SH-SY5Y (cell line): ENCODE measurements at regions not wholly inside any gene's neighbourhood (a gene's known extent, or its start where the extent isn't known, plus 50 kb on each side); places are given as distances from the start of the nearest gene placed in this dataset.

Source experiments
- GATA2 ChIP-seq: IDR thresholded peaks from 2 replicates; pipeline ENCODE4 v1.6.1; 2011; ENCODE audit warnings: mild to moderate bottlenecking, low read depth, low read length
- GATA3 ChIP-seq: IDR thresholded peaks from 2 replicates; pipeline ENCODE4 v1.6.1; 2011; ENCODE audit warnings: low read depth, mild to moderate bottlenecking, low read length, moderate library complexity

DNA sequence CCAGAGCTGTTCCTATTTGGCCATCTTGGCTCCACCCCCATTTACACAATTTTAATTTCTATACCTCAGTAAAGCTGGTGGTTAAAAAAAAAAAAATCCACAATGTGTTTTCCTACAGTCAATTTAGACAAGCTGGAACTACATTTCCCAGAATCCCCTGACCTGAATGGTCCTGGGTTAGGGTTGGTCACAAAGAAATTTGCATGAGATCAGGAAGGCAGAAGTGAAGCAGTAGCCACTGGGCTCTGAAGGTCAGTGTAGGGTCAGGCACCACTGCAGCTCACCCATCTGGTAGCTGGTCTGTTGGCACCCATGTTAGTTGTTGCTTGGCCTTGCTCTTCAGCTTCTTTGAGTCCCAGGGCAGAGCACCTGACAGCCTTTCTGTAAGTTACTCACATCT lies 210.7 kb upstream of the API5 start:
- no peak for TF ChIP-seq GATA3
- TF ChIP-seq GATA2, result no peak
